A549 (cell line): ENCODE measurements at regions not wholly inside any gene's neighbourhood (a gene's known extent, or its start where the extent isn't known, plus 50 kb on each side); places are given as distances from the start of the nearest gene placed in this dataset.
A peak's percentile ranks its signal among the peaks of the same experiment; 100 is the strongest.

Experiments
- ATAC-seq, 2 experiments: fragments of 200-7000 bp in 1 of 2; fragments of >200 bp in 1 of 2; cut with Nextera tagmentation in 1 of 2; cut with Tn5 transposase in 1 of 2; 3 replicates each; pipeline versions ENCODE4 v1.8.0 to v1.9.1; 2018 to 2020; ENCODE audit warnings: mild to moderate bottlenecking in 1 of 2, moderate library complexity in 1 of 2
- CTCF ChIA-PET: fragments of 300-600 bp; sonication (Branson Sonifier 250); formaldehyde crosslinking; extraction: SDS; loops from one replicate; lab custom pipeline; 2021; ENCODE audit warnings: antibody characterized with exemption, inconsistent platforms; lab: Yijun Ruan, JAX
- POLR2A ChIA-PET: fragments of 350-600 bp; formaldehyde crosslinking; extraction: SDS; loops from one replicate; lab custom pipeline; 2021; ENCODE audit warnings: antibody characterized with exemption, inconsistent platforms; lab: Yijun Ruan, JAX
- DNase-seq, 2 experiments: peaks; one replicate each; pipeline versions ENCODE4 v3.0.0 to v3.0.0-alpha.2; 2011 to 2016; ENCODE audit warnings: low read depth in 1 of 2, low spot score in 1 of 2
- FAIRE-seq: peaks from 2 replicates; lab custom pipeline; 2011; peaks lifted over from hg19 to GRCh38; lab: Jason Lieb, UNC
- H3K27ac ChIP-seq, 2 experiments: fragments of >200 bp; sonication (Bioruptor Twin); formaldehyde crosslinking; 3 replicates each; pipeline ENCODE4 v1.5.1; 2016 to 2017
- H3K4me1 ChIP-seq: fragments of >200 bp; sonication (Bioruptor Twin); formaldehyde crosslinking; 3 replicates; pipeline ENCODE4 v1.6.1; 2016
- H3K4me2 ChIP-seq: fragments of >200 bp; sonication (Bioruptor Twin); formaldehyde crosslinking; 3 replicates; pipeline ENCODE4 v1.6.1; 2016
- H3K4me3 ChIP-seq: fragments of >200 bp; sonication (Bioruptor Twin); formaldehyde crosslinking; 3 replicates; pipeline ENCODE4 v1.5.1; 2016
- H3K9me3 ChIP-seq: fragments of >200 bp; sonication (Bioruptor Twin); formaldehyde crosslinking; 3 replicates; pipeline ENCODE4 v1.6.1; 2016
- CBX2 ChIP-seq: fragments of 200-600 bp; sonication (generic); IDR thresholded peaks from 2 replicates; pipeline ENCODE4 v1.6.1; 2016; ENCODE audit warnings: low read depth, mild to moderate bottlenecking, borderline replicate concordance
- CBX8 ChIP-seq: fragments of 200-600 bp; sonication (generic); IDR thresholded peaks from 2 replicates; pipeline ENCODE4 v1.6.1; 2016
- CHD2 ChIP-seq: fragments of 150-350 bp; IDR thresholded peaks from 2 replicates; pipeline ENCODE4 v1.6.1; 2014; ENCODE audit warnings: low read length; ENCODE audit not compliant: partially characterized antibody
- EHF ChIP-seq: fragments of 250-450 bp; sonication (Bioruptor Pico); IDR thresholded peaks from 2 replicates; pipeline ENCODE4 v1.5.0; 2020; ENCODE audit warnings: mild to moderate bottlenecking
- ESRRA ChIP-seq: fragments of 150-350 bp; IDR thresholded peaks from 2 replicates; pipeline ENCODE4 v1.6.1; 2014; ENCODE audit warnings: mild to moderate bottlenecking, low read length, borderline replicate concordance
- HOXA7 ChIP-seq: fragments of 250-450 bp; sonication (Bioruptor Pico); IDR thresholded peaks from 2 replicates; pipeline ENCODE4 v1.5.0; 2020; ENCODE audit warnings: mild to moderate bottlenecking, moderate library complexity
- MAFK ChIP-seq: fragments of 450-650 bp; IDR thresholded peaks from 2 replicates; pipeline ENCODE4 v1.6.1; 2014; ENCODE audit not compliant: partially characterized antibody
- MAZ ChIP-seq: fragments of 150-350 bp; IDR thresholded peaks from 2 replicates; pipeline ENCODE4 v1.6.1; 2014; ENCODE audit warnings: antibody characterized with exemption, low read depth, low read length, borderline replicate concordance
- POLR2A ChIP-seq: IDR thresholded peaks from 2 replicates; pipeline ENCODE4 v1.6.1; 2012; ENCODE audit warnings: mild to moderate bottlenecking, low read length
- RAD21 ChIP-seq, 2 experiments: fragments of >200 bp in 1 of 2; sonication (Bioruptor Twin) in 1 of 2; formaldehyde crosslinking in 1 of 2; IDR thresholded peaks in 1 of 2; conservative IDR thresholded peaks in 1 of 2; 2 replicates in 1 of 2; 3 replicates in 1 of 2; pipeline ENCODE4 v1.6.1; 2012 to 2018; ENCODE audit warnings: inconsistent platforms in 1 of 2
- RARB ChIP-seq: fragments of 250-450 bp; sonication (Bioruptor Pico); IDR thresholded peaks from 2 replicates; pipeline ENCODE4 v1.8.0; 2021; ENCODE audit warnings: mild to moderate bottlenecking, moderate library complexity
- RCOR1 ChIP-seq: fragments of 150-350 bp; IDR thresholded peaks from 2 replicates; pipeline ENCODE4 v1.6.1; 2014; ENCODE audit warnings: antibody characterized with exemption, low read length, low read depth
- RNF2 ChIP-seq: fragments of 200-600 bp; sonication (generic); IDR thresholded peaks from 2 replicates; pipeline ENCODE4 v1.6.1; 2016; ENCODE audit warnings: low read depth, mild to moderate bottlenecking, antibody characterized with exemption, moderate library complexity, borderline replicate concordance
- TFCP2L1 ChIP-seq: fragments of 250-450 bp; sonication (Bioruptor Pico); IDR thresholded peaks from 2 replicates; pipeline ENCODE4 v1.5.0; 2021; ENCODE audit warnings: mild to moderate bottlenecking
- ZC3H11A ChIP-seq: fragments of 450-650 bp; IDR thresholded peaks from 2 replicates; pipeline ENCODE4 v1.6.1; 2014; ENCODE audit warnings: antibody characterized with exemption, mild to moderate bottlenecking
- ZNF302 ChIP-seq: fragments of 250-450 bp; sonication (Bioruptor Pico); IDR thresholded peaks from 2 replicates; pipeline ENCODE4 v1.9.0; 2021; ENCODE audit warnings: inconsistent platforms, mild to moderate bottlenecking, moderate library complexity
- WGBS: methylation state at CpG from one replicate; pipeline ENCODE4 v1.1.6; 2017; ENCODE audit errors: missing lambda C conversion rate; 5-methylcytosine and 5-hydroxymethylcytosine counted together
- TF ChIP-seq, protein P1 (sequence below): fragments of 150-350 bp; IDR thresholded peaks from 2 replicates; pipeline ENCODE4 v1.6.1; 2014; ENCODE audit warnings: low read depth, mild to moderate bottlenecking, low read length
- TF ChIP-seq, protein P2 (sequence below): fragments of 250-450 bp; sonication (Bioruptor Pico); IDR thresholded peaks from 2 replicates; pipeline ENCODE4 v1.5.0; 2020; ENCODE audit warnings: low read depth, mild to moderate bottlenecking, moderate library complexity
- TF ChIP-seq, protein P3 (sequence below): IDR thresholded peaks from 2 replicates; pipeline ENCODE4 v1.6.1; 2012
- TF ChIP-seq, protein P4 (sequence below): fragments of 200-600 bp; sonication (generic); IDR thresholded peaks from 2 replicates; pipeline ENCODE4 v1.6.1; 2016; ENCODE audit warnings: antibody characterized with exemption, mild to moderate bottlenecking, moderate library complexity

DNA sequence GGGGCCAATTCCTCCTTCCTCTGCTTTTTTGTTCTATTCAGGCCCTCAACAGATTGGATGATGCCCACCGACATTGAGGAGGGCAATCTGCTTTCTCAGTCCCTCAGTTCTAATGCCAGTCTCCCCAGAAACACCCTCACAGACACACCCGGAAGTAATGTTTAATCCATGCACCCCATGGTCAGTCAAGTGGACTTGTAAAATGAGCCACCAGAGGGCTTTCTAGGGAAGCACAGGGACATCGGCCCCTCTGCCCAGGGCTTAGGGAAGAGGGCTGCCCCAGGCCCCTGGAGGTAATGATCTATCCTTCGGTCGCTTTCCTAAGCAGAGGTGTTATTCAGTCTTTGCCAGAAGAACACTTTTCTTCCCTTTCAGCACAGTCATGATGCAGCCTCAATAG is 107.4 kb downstream of the PDCL3 start:
- Histone ChIP-seq H3K9me3 (no peaks in the 10 kb centered on the region), H3K4me2 (no peak overlapping the region), H3K27ac (no peak overlapping the region), H3K4me1 (no peaks in the 10 kb centered on the region), H3K4me3 (no peak overlapping the region)
- 67% methylated on average over 5 of the region's 5 CpGs for WGBS
- peak in 1 of 2 experiments; percentile 45; a peak in 2 of 6 replicates for ATAC-seq
- no peak for FAIRE-seq
- TF ChIP-seq RNF2 (no peak), RAD21 (conservative IDR thresholded peaks at IDR 0.05 in 1 of 2, IDR thresholded peaks at IDR 0.05 in 1 of 2) (no peak), ESRRA (no peak), ZC3H11A (no peak), RCOR1 (no peak), MAFK (no peak), EHF (no peak), ZNF302 (CRISPR knock-in tag) (no peak), HOXA7 (CRISPR knock-in tag) (no peak), POLR2A (no peak), RARB (CRISPR knock-in tag) (no peak), CBX8 (no peak)
- TF ChIP-seq, protein P1, sequence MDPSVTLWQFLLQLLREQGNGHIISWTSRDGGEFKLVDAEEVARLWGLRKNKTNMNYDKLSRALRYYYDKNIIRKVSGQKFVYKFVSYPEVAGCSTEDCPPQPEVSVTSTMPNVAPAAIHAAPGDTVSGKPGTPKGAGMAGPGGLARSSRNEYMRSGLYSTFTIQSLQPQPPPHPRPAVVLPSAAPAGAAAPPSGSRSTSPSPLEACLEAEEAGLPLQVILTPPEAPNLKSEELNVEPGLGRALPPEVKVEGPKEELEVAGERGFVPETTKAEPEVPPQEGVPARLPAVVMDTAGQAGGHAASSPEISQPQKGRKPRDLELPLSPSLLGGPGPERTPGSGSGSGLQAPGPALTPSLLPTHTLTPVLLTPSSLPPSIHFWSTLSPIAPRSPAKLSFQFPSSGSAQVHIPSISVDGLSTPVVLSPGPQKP = no peak
- TF ChIP-seq, protein P2, sequence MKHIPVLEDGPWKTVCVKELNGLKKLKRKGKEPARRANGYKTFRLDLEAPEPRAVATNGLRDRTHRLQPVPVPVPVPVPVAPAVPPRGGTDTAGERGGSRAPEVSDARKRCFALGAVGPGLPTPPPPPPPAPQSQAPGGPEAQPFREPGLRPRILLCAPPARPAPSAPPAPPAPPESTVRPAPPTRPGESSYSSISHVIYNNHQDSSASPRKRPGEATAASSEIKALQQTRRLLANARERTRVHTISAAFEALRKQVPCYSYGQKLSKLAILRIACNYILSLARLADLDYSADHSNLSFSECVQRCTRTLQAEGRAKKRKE (CRISPR knock-in tag) = no peak
- POLR2A ChIA-PET = no interaction called here
- CTCF ChIA-PET = no interaction called here
- DNase-seq = no peak

DNA sequence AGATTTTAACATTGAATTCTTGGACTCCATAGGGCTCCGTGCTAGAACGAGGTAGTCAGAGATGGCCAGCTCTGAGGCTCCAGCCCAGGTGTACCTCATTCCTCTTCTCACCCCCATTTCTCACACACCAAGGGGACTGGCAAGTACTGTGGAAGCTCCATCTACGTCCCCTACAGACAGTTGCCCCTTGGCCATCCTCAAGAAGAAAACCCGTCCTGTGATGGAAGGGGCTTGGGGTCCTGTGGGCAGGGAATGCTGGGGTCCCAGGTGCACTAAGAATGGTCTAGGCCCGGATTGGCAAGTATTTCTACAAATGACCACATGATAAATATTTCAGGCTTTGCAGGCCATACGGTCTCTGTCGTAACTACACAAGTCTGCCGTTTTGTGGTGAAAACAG is 110.3 kb downstream of the PDCL3 start:
- H3K9me3 ChIP-seq = no peaks in the 10 kb centered on the region
- no peak overlapping the region for H3K4me3 ChIP-seq
- CTCF ChIA-PET = interaction anchor here (1.8 kb wide), 1 partner anchor 14 kb away, joined by 3 read pairs; no protein-coding TSS in a partner anchor
- no peaks in the 10 kb centered on the region for H3K4me1 ChIP-seq
- H3K4me2 ChIP-seq = no peak overlapping the region
- DNase-seq (no peak), ATAC-seq (no peak)
- TF ChIP-seq MAZ (no peak), TFCP2L1 (CRISPR knock-in tag) (no peak), CBX2 (no peak), CHD2 (no peak), ESRRA (no peak), MAFK (no peak)
- TF ChIP-seq, protein P3, sequence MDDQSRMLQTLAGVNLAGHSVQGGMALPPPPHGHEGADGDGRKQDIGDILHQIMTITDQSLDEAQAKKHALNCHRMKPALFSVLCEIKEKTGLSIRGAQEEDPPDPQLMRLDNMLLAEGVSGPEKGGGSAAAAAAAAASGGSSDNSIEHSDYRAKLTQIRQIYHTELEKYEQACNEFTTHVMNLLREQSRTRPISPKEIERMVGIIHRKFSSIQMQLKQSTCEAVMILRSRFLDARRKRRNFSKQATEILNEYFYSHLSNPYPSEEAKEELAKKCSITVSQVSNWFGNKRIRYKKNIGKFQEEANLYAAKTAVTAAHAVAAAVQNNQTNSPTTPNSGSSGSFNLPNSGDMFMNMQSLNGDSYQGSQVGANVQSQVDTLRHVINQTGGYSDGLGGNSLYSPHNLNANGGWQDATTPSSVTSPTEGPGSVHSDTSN = no peak
- TF ChIP-seq, protein P4, sequence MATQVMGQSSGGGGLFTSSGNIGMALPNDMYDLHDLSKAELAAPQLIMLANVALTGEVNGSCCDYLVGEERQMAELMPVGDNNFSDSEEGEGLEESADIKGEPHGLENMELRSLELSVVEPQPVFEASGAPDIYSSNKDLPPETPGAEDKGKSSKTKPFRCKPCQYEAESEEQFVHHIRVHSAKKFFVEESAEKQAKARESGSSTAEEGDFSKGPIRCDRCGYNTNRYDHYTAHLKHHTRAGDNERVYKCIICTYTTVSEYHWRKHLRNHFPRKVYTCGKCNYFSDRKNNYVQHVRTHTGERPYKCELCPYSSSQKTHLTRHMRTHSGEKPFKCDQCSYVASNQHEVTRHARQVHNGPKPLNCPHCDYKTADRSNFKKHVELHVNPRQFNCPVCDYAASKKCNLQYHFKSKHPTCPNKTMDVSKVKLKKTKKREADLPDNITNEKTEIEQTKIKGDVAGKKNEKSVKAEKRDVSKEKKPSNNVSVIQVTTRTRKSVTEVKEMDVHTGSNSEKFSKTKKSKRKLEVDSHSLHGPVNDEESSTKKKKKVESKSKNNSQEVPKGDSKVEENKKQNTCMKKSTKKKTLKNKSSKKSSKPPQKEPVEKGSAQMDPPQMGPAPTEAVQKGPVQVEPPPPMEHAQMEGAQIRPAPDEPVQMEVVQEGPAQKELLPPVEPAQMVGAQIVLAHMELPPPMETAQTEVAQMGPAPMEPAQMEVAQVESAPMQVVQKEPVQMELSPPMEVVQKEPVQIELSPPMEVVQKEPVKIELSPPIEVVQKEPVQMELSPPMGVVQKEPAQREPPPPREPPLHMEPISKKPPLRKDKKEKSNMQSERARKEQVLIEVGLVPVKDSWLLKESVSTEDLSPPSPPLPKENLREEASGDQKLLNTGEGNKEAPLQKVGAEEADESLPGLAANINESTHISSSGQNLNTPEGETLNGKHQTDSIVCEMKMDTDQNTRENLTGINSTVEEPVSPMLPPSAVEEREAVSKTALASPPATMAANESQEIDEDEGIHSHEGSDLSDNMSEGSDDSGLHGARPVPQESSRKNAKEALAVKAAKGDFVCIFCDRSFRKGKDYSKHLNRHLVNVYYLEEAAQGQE = no peak
- TF ChIP-seq, protein P1 = no peak
- TF ChIP-seq, all 56 proteins: peak for 0
- H3K27ac ChIP-seq = no peak overlapping the region
- POLR2A ChIA-PET = no interaction called here
- 75% methylated on average over 8 of the region's 8 CpGs for WGBS
- no peak for FAIRE-seq
